ENCODE measurements at regions not wholly inside any gene's neighbourhood (a gene's known extent, or its start where the extent isn't known, plus 50 kb on each side); places are given as distances from the start of the nearest gene placed in this dataset.
A peak's percentile ranks its signal among the peaks of the same experiment; 100 is the strongest.

GRCh38 chr14:97445367-97445766 lies 648.2 kb downstream of the VRK1 start:
- no peak for ATAC-seq
- TF ChIP-seq, protein P1, sequence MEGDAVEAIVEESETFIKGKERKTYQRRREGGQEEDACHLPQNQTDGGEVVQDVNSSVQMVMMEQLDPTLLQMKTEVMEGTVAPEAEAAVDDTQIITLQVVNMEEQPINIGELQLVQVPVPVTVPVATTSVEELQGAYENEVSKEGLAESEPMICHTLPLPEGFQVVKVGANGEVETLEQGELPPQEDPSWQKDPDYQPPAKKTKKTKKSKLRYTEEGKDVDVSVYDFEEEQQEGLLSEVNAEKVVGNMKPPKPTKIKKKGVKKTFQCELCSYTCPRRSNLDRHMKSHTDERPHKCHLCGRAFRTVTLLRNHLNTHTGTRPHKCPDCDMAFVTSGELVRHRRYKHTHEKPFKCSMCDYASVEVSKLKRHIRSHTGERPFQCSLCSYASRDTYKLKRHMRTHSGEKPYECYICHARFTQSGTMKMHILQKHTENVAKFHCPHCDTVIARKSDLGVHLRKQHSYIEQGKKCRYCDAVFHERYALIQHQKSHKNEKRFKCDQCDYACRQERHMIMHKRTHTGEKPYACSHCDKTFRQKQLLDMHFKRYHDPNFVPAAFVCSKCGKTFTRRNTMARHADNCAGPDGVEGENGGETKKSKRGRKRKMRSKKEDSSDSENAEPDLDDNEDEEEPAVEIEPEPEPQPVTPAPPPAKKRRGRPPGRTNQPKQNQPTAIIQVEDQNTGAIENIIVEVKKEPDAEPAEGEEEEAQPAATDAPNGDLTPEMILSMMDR (IDR thresholded peaks at IDR 0.05) = no peak
- H3K4me3 ChIP-seq (ENCODE audit: low read length) = no peak overlapping the region
- no peak overlapping the region for H3K27ac Mint-ChIP-seq
- no peaks in the 10 kb centered on the region for H3K27me3 Mint-ChIP-seq (ENCODE audit: low read depth in 2 of 2)
- H3K36me3 ChIP-seq (ENCODE audit: control insufficient read depth, insufficient read depth, low read length) = no peaks in the 10 kb centered on the region
- intact Hi-C loops (cut with micrococcal nuclease) = no loop called here
- H3K36me3 Mint-ChIP-seq = no peaks in the 10 kb centered on the region
- no peaks in the 10 kb centered on the region for H3K27me3 ChIP-seq (ENCODE audit: control insufficient read depth, insufficient read depth, low read length)
- H3K9me3 ChIP-seq (ENCODE audit: control insufficient read depth, insufficient read depth, low read length) = no peaks in the 10 kb centered on the region
- no peaks in the 10 kb centered on the region for H3K9me3 Mint-ChIP-seq
- peaks cover 10% of the 10 kb centered on the region for H3K4me1 ChIP-seq (ENCODE audit: control insufficient read depth, insufficient read depth, low read length)
- peaks cover 16% of the 10 kb centered on the region in 2 donors for H3K4me1 Mint-ChIP-seq
- 94% methylated on average over 7 of the region's 7 CpGs for WGBS (ENCODE audit: insufficient coverage)
- no peak for DNase-seq
- H3K4me3 Mint-ChIP-seq = no peak overlapping the region
- no peak overlapping the region for H3K27ac ChIP-seq (ENCODE audit: low read length)

DNA sequence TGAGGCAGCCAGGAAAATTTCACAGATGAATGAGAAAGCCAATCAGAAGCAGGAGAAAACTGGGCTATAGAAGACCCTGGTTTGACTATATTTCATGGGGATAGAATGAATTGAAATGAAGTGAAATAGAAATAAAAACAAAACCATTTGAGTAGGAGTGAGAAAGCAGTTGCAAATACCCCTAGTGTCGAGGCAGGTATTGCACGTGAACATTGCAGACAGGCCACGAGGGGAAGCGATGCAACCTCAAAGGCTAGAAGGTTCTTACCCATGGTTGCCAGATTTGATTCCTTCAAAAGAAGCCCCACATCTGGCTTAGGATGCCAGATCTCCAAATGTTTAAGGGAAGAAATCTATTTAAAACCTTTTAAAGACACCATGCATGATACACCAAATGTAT lies 648.9 kb downstream of the VRK1 start:
- Histone ChIP-seq H3K4me1 (ENCODE audit: control insufficient read depth, insufficient read depth, low read length) (peaks cover 10% of the 10 kb centered on the region), H3K27me3 (ENCODE audit: control insufficient read depth, insufficient read depth, low read length) (no peaks in the 10 kb centered on the region), H3K4me3 (ENCODE audit: low read length) (no peak overlapping the region), H3K36me3 (ENCODE audit: control insufficient read depth, insufficient read depth, low read length) (no peaks in the 10 kb centered on the region), H3K9me3 (ENCODE audit: control insufficient read depth, insufficient read depth, low read length) (no peaks in the 10 kb centered on the region), H3K27ac (ENCODE audit: low read length) (no peak overlapping the region)
- WGBS (ENCODE audit: insufficient coverage) = 71% methylated on average over 4 of the region's 4 CpGs
- no peak overlapping the region for H3K27ac Mint-ChIP-seq
- H3K4me1 Mint-ChIP-seq = peaks cover 16% of the 10 kb centered on the region in 2 donors
- DNase-seq = peak in 1 of 2 donors; percentile 39
- no peaks in the 10 kb centered on the region for H3K9me3 Mint-ChIP-seq
- no peak overlapping the region for H3K4me3 Mint-ChIP-seq
- H3K36me3 Mint-ChIP-seq = no peaks in the 10 kb centered on the region
- TF ChIP-seq, protein P1 (IDR thresholded peaks at IDR 0.05) = no peak
- intact Hi-C loops (cut with micrococcal nuclease) = no loop called here
- no peaks in the 10 kb centered on the region for H3K27me3 Mint-ChIP-seq (ENCODE audit: low read depth in 2 of 2)
- peak in 2 of 3 donors; percentile 57 to 60 for ATAC-seq

DNA sequence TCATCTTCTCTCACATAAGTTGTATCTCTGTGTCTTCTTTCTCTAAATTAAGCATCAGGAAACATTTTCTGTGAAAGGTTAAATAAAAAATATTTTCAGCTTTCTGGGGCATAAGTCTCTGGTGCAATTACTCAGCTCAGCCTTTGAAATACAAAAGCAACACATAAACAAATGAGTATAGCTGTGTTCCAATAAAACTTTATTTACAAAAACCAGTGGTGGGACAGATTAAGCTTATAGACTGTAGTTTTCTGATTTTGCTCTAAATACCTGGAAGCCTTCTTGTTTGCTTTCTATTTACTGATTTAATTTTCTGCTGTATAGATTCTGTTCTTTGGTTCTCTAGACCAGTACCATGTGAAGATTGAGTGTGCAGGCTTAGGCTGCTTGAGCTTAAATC lies 655.1 kb downstream of the VRK1 start:
- Mint-ChIP-seq H3K36me3 (no peaks in the 10 kb centered on the region), H3K4me1 (peaks cover 27% of the 10 kb centered on the region in 2 donors), H3K27ac (no peak overlapping the region), H3K9me3 (no peaks in the 10 kb centered on the region), H3K4me3 (no peak overlapping the region), H3K27me3 (ENCODE audit: low read depth in 2 of 2) (peaks cover 0 to 10% of the 10 kb centered on the region in 2 donors)
- Histone ChIP-seq H3K4me1 (ENCODE audit: control insufficient read depth, insufficient read depth, low read length) (peaks cover 26% of the 10 kb centered on the region), H3K27me3 (ENCODE audit: control insufficient read depth, insufficient read depth, low read length) (no peaks in the 10 kb centered on the region), H3K27ac (ENCODE audit: low read length) (no peak overlapping the region), H3K9me3 (ENCODE audit: control insufficient read depth, insufficient read depth, low read length) (no peaks in the 10 kb centered on the region), H3K4me3 (ENCODE audit: low read length) (no peak overlapping the region), H3K36me3 (ENCODE audit: control insufficient read depth, insufficient read depth, low read length) (no peaks in the 10 kb centered on the region)
- no peak for ATAC-seq
- intact Hi-C loops (cut with micrococcal nuclease) = no loop called here
- TF ChIP-seq, protein P1 (IDR thresholded peaks at IDR 0.05) = no peak
- DNase-seq = no peak

GRCh38 chr14:97453991-97454390 lies 656.8 kb downstream of the VRK1 start:
- no peaks in the 10 kb centered on the region for H3K27me3 ChIP-seq (ENCODE audit: control insufficient read depth, insufficient read depth, low read length)
- TF ChIP-seq, protein P1 (IDR thresholded peaks at IDR 0.05) = no peak
- Mint-ChIP-seq H3K36me3 (no peaks in the 10 kb centered on the region), H3K9me3 (no peaks in the 10 kb centered on the region), H3K27me3 (ENCODE audit: low read depth in 2 of 2) (peaks cover 0 to 10% of the 10 kb centered on the region in 2 donors), H3K27ac (no peak overlapping the region), H3K4me1 (peaks cover 44% of the 10 kb centered on the region in 2 donors), H3K4me3 (no peak overlapping the region)
- H3K4me1 ChIP-seq (ENCODE audit: control insufficient read depth, insufficient read depth, low read length) = peaks cover 43% of the 10 kb centered on the region
- 98% methylated on average over 2 of the region's 2 CpGs for WGBS (ENCODE audit: insufficient coverage)
- H3K36me3 ChIP-seq (ENCODE audit: control insufficient read depth, insufficient read depth, low read length) = no peaks in the 10 kb centered on the region
- intact Hi-C loops (cut with micrococcal nuclease) = no loop called here
- H3K4me3 ChIP-seq (ENCODE audit: low read length) = no peak overlapping the region
- ATAC-seq = no peak
- H3K9me3 ChIP-seq (ENCODE audit: control insufficient read depth, insufficient read depth, low read length) = no peaks in the 10 kb centered on the region
- H3K27ac ChIP-seq (ENCODE audit: low read length) = no peak overlapping the region
- DNase-seq = no peak
